ENCODE measurements at regions not wholly inside any gene's neighbourhood (a gene's known extent, or its start where the extent isn't known, plus 50 kb on each side); places are given as distances from the start of the nearest gene placed in this dataset.

DNA sequence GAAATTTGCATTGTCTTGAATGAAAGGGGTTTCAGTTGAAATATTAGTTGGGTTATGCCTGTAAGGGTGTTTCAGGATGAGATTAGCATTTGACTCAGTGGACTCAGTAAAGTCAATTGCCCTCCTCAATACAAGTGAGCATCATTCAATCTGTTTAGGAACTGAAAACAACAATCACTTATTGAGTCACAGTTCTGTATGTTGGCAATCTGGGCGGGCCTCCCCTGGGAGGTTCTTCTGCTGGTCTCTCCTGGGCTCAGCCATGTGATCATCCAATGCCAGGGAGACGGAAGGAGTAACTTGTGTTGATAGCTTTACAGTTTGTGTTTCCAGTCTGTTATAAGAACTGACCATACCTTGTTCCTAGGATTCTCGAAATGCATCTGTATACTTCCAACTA is 262.9 kb upstream of the RUNX1 start:
- TF ChIP-seq, protein P1, sequence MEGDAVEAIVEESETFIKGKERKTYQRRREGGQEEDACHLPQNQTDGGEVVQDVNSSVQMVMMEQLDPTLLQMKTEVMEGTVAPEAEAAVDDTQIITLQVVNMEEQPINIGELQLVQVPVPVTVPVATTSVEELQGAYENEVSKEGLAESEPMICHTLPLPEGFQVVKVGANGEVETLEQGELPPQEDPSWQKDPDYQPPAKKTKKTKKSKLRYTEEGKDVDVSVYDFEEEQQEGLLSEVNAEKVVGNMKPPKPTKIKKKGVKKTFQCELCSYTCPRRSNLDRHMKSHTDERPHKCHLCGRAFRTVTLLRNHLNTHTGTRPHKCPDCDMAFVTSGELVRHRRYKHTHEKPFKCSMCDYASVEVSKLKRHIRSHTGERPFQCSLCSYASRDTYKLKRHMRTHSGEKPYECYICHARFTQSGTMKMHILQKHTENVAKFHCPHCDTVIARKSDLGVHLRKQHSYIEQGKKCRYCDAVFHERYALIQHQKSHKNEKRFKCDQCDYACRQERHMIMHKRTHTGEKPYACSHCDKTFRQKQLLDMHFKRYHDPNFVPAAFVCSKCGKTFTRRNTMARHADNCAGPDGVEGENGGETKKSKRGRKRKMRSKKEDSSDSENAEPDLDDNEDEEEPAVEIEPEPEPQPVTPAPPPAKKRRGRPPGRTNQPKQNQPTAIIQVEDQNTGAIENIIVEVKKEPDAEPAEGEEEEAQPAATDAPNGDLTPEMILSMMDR (IDR thresholded peaks at IDR 0.05; ENCODE audit: insufficient read depth, low read depth, low read length), result no peak
- DNase-seq (ENCODE audit: low read depth), result no peak
- H3K4me3 ChIP-seq (ENCODE audit: low read depth, low read length), result no peak overlapping the region

DNA sequence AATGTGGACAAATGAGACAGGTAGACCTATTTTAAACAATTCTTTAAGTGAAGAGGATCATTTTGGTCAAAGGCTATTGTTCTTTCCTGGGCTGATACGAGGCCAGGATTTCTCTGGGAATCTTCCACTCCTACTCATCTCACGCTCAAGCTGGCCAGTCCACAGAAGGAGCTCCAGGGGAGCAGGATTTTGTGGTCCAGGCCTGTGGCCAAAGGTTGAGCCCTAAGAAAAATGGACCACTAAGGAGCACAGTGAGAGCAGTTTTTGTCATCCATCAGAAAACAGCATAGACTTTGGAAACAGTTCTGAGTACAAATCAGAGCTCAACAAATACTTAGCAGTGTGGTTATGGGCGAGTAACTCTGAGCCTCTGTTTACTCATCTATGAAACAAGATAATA is 260.2 kb upstream of the RUNX1 start:
- TF ChIP-seq, protein P1 (IDR thresholded peaks at IDR 0.05; ENCODE audit: insufficient read depth, low read depth, low read length), result no peak
- no peak for DNase-seq (ENCODE audit: low read depth)
- no peak overlapping the region for H3K4me3 ChIP-seq (ENCODE audit: low read depth, low read length)

DNA sequence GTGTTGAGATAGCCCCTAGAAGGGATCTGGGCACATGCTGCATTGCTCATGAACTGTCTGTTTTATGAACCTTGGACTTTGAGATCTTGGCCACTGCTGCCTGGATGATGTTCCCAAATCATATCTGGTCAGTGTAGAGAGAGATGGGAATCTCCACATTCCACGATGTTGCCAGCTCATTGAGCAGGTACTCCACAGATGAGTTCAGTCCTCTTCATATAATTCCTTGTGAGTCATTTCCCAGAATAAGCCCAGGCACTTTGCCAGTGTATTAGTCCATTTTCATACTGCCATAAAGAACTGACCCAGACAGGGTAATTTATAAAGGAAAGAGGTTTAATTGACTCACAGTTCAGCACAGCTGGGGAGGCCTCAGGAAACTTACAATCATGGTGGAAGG is 254.0 kb upstream of the RUNX1 start:
- TF ChIP-seq, protein P1 (IDR thresholded peaks at IDR 0.05; ENCODE audit: insufficient read depth, low read depth, low read length), result no peak
- DNase-seq (ENCODE audit: low read depth), result peak; percentile 89
- no peak overlapping the region for H3K4me3 ChIP-seq (ENCODE audit: low read depth, low read length)

DNA sequence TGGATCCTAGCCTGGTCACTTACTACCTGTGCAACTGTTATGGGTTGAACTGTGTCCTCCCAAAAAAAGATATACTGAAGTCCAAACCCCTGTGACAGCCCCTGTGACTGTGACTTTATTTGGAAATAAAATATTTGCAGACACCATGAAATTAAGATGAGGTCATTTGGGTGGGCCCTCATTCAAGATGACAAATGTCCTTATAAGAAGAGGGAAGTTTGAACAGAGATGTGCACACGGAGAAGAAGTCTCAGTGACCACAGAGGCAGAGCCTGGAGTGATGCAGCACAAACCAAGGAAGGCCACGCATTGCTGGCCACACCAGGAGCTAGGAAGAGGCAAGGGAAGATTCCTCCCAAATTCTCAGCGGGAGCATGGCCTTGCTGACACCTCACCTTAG is 249.7 kb upstream of the RUNX1 start:
- H3K4me3 ChIP-seq (ENCODE audit: low read depth, low read length), result no peak overlapping the region
- TF ChIP-seq, protein P1 (IDR thresholded peaks at IDR 0.05; ENCODE audit: insufficient read depth, low read depth, low read length), result no peak
- no peak for DNase-seq (ENCODE audit: low read depth)

DNA sequence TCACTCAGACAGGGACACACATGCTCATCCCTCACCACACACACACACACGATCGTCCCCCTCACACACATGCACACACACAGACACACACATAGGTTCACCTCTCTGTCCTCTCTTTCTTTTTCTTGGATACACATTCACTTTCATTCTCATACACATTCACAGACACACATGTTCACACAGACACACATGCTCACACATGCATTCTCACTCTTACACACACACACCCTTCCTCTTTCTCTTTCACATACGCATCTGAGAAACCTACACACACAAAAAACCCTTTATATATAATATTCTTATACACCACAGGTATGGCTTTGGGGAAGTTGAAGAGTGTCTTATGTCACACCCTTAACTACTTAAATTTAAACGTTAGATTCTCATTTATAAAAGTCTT is 248.6 kb upstream of the RUNX1 start:
- H3K4me3 ChIP-seq (ENCODE audit: low read depth, low read length), result no peak overlapping the region
- TF ChIP-seq, protein P1 (IDR thresholded peaks at IDR 0.05; ENCODE audit: insufficient read depth, low read depth, low read length), result no peak
- DNase-seq (ENCODE audit: low read depth), result no peak

DNA sequence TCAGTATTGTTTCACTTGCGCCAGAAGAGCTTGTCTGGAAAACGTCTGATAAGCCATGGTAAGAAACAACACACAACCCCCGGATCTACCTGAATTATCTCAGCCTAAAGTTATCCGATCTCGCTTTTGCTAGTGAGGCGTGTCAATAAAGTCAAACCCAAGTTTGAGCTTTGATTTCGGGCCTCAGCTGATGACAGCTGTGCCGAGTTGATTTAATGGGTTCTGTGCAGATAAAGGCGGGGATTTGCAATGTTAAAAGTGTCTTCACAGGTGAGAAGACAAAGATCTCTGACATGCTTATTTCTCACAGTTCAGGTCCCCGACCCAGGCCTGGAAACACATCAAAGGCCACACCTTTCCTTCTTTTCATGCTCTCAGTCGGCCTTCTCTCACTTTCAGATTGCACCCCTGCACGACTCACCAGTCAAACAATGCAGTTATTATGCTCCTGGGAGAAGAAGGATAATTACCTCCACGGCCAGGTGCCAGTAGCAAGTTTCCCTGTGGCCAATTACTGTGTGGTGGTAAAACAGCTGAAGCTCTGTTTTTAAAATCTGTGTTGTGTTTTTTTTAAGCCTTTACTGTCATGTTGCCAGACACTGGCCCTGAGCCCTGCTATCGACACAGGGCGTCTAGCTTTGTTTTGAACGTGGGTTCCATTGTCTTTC is 245.3 kb upstream of the RUNX1 start:
- no peak for DNase-seq (ENCODE audit: low read depth)
- H3K4me3 ChIP-seq (ENCODE audit: low read depth, low read length), result no peak overlapping the region
- TF ChIP-seq, protein P1 (IDR thresholded peaks at IDR 0.05; ENCODE audit: insufficient read depth, low read depth, low read length), result no peak

Measured in fibroblast of villous mesenchyme (primary cell).